Neural progenitor cell (in vitro differentiated cells): ENCODE measurements at regions not wholly inside any gene's neighbourhood (a gene's known extent, or its start where the extent isn't known, plus 50 kb on each side); places are given as distances from the start of the nearest gene placed in this dataset.

ENCODE experiments used
- EZH2 ChIP-seq: fragments of 200-600 bp; sonication (generic); IDR thresholded peaks from 2 replicates; pipeline ENCODE4 v1.6.1; 2017; ENCODE audit warnings: antibody characterized with exemption, mild to moderate bottlenecking, moderate library complexity
- EZH2phosphoT487 ChIP-seq: fragments of 200-600 bp; sonication (generic); IDR thresholded peaks from 2 replicates; pipeline ENCODE4 v1.6.1; 2017; ENCODE audit warnings: antibody characterized with exemption
- TF ChIP-seq, protein P1 (sequence below): fragments of 200-600 bp; sonication (generic); IDR thresholded peaks from 2 replicates; pipeline ENCODE4 v1.5.1; 2017; ENCODE audit warnings: antibody characterized with exemption, mild to moderate bottlenecking

DNA sequence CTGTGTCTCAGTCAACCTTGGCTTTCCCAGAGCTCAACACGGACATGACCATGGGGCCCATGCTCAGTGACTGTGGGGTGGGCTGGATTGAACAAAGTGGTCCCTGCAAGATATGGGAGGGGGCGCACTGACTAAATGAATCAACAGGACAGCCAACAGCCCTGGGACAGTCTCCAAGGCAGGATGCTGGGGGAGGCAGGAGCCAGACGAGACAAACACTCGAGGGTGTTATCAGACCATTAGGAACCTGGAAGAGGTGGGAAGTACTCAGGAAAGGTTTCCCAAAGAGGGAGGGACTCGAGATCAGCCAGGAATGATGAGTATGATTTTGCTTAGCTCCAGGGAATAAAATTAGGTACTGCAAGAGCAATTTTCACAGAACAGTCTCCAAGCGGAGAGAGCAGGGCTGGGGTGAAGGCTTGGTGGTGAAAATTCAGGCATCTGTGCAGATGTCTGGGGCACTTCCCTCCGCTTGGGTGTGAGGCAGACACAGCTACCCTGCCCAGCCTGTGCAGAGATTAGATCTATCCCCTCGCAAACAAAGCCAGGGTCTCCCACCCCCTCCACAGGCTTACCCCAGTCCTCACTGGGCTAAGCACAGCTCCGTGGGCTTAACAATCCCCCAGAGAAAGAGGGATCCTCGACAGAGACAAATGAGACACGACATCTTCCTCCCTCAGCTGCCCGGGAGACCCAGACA lies 261.1 kb upstream of the ZMIZ1 start:
- TF ChIP-seq, protein P1, sequence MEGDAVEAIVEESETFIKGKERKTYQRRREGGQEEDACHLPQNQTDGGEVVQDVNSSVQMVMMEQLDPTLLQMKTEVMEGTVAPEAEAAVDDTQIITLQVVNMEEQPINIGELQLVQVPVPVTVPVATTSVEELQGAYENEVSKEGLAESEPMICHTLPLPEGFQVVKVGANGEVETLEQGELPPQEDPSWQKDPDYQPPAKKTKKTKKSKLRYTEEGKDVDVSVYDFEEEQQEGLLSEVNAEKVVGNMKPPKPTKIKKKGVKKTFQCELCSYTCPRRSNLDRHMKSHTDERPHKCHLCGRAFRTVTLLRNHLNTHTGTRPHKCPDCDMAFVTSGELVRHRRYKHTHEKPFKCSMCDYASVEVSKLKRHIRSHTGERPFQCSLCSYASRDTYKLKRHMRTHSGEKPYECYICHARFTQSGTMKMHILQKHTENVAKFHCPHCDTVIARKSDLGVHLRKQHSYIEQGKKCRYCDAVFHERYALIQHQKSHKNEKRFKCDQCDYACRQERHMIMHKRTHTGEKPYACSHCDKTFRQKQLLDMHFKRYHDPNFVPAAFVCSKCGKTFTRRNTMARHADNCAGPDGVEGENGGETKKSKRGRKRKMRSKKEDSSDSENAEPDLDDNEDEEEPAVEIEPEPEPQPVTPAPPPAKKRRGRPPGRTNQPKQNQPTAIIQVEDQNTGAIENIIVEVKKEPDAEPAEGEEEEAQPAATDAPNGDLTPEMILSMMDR: no peak
- no peak for TF ChIP-seq EZH2phosphoT487
- no peak for TF ChIP-seq EZH2
